Heart left ventricle (tissue), 16 donors: ENCODE measurements at regions not wholly inside any gene's neighbourhood (a gene's known extent, or its start where the extent isn't known, plus 50 kb on each side); places are given as distances from the start of the nearest gene placed in this dataset.

Experiments
- ATAC-seq, 4 donors: fragments of 200-7000 bp; cut with Tn5 transposase; one replicate each; pipeline ENCODE4 v1.9.1; 2020 to 2022; ENCODE audit warnings: moderate library complexity in 4 of 4, mild to moderate bottlenecking in 3 of 4, moderate number of reproducible peaks in 1 of 4
- DNase-seq, 5 donors: peaks; one replicate each; pipeline ENCODE4 v3.0.0-alpha.2; 2020
- H3K27ac ChIP-seq, 12 donors: fragments of 200-600 bp; sonication (generic) in 4 of 12; one replicate each; pipeline versions ENCODE4 v1.5.0 to v1.8.0; 2016 to 2022; ENCODE audit warnings: mild to moderate bottlenecking in 2 of 12
- H3K27me3 ChIP-seq, 9 donors: fragments of 200-600 bp; sonication (generic) in 2 of 9; one replicate each; pipeline versions ENCODE4 v1.5.1 to v1.8.0; 2016 to 2022; ENCODE audit warnings: mild to moderate bottlenecking in 3 of 9
- H3K36me3 ChIP-seq, 9 donors: fragments of 200-600 bp; sonication (generic) in 2 of 9; one replicate each; pipeline versions ENCODE4 v1.5.0 to v1.8.0; 2018 to 2022; ENCODE audit warnings: mild to moderate bottlenecking in 2 of 9
- H3K4me1 ChIP-seq, 12 donors: fragments of 200-600 bp; sonication (generic) in 4 of 12; one replicate each; pipeline versions ENCODE4 v1.5.0 to v1.8.0; 2016 to 2022; ENCODE audit warnings: mild to moderate bottlenecking in 3 of 12
- H3K4me3 ChIP-seq, 12 donors: fragments of 200-600 bp; sonication (generic) in 4 of 12; one replicate each; pipeline versions ENCODE4 v1.5.0 to v1.8.0; 2017 to 2022; ENCODE audit warnings: mild to moderate bottlenecking in 9 of 12, moderate library complexity in 4 of 12
- H3K9me3 ChIP-seq, 12 donors: fragments of 200-600 bp; sonication (generic) in 4 of 12; one replicate each; pipeline versions ENCODE4 v1.5.0 to v1.8.0; 2016 to 2022; ENCODE audit warnings: mild to moderate bottlenecking in 1 of 12
- POLR2A ChIP-seq, 2 donors: fragments of 450-650 bp; IDR thresholded peaks; one replicate each; pipeline ENCODE4 v1.6.1; 2017; ENCODE audit warnings: antibody characterized with exemption in 2 of 2, mild to moderate bottlenecking in 2 of 2, moderate library complexity in 2 of 2
- WGBS, 4 donors: extraction: QIAGEN DNeasy Blood & Tissue Kit in 2 of 4; methylation state at CpG; one replicate each; pipeline versions ENCODE4 v1.1.5 to v1.1.7; 2013 to 2018; 5-methylcytosine and 5-hydroxymethylcytosine counted together
- intact Hi-C, 10 donors: fragments of 100-400 bp; cut with DNase I; formaldehyde crosslinking; loops; one replicate each; pipeline versions ENCODE4 v1.11.1 to v1.14.2; 2022
- TF ChIP-seq, protein P1 (sequence below), 12 donors: fragments of 200-600 bp; sonication (generic) in 4 of 12; IDR thresholded peaks; one replicate each; pipeline versions ENCODE4 v1.5.0 to v1.8.0; 2018 to 2022; ENCODE audit warnings: antibody characterized with exemption in 12 of 12, mild to moderate bottlenecking in 5 of 12
- donor health status: ischemic (EF 13 %, LVEDD 7.1; RV severe dilation, severe dysfunction).
- donor health status: healthy with polysubstance abuse.
- donor health status: DM: no; HTN: yes; CAD: no.
- donor health status: DM: no; HTN: no; CAD: no.
- donor health status: ischemic (EF 25% LVEDD 6.9; RV normal size, moderate dysfunction).
- donor health status: ischemic (EF 25% LVEDD 5.7; RV mildly dilated, moderate dysfunction).
- donor health status: healthy.
- donor health status: DM: yes; HTN: yes; CAD: no.
- donor health status: ischemic (EF 35%, LVEDD 5.7; RV mildly dilated, moderate dysfunction).
- donor health status: nonischemic (EF 11% LVEDD 7.7; RV severe dilation, severe dysfunction).
- donor health status: DM: yes; HTN: yes; CAD: no.
- donor health status: PGD.
- donor health status: ischemic (EF 29% LVEDD 5.4; RV normal size, mild dysfunction).
- donor health status: nonischemic (EF 23%, LVEDD 6.1; RV moderate dilation, normal function).

DNA sequence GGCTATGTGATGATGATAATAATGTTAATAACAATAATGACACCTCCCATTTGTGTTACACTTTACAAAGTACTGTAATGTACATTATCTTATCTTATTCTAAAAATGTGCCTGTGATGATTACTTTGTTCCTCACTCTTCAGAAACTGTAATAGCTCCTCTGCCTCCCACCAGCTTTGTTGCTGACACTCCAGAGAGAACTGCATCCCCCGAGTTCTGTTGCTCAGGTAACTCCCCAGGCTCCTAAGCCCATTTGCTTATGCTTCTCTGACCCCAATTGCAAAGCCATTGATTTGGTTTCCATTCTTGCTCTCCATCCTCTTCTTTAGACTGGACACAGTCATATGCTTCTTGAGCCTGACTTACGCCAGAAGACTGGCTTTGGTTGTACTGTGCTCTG, 319.7 kb downstream of the EPM2A start:
- DNase-seq (no peak), ATAC-seq (no peak)
- Histone ChIP-seq H3K9me3 (no peaks in the 10 kb centered on the region), H3K4me3 (no peak overlapping the region), H3K36me3 (no peaks in the 10 kb centered on the region), H3K27me3 (no peaks in the 10 kb centered on the region), H3K4me1 (no peaks in the 10 kb centered on the region), H3K27ac (no peak overlapping the region)
- intact Hi-C loops: no loop called here
- TF ChIP-seq, protein P1, sequence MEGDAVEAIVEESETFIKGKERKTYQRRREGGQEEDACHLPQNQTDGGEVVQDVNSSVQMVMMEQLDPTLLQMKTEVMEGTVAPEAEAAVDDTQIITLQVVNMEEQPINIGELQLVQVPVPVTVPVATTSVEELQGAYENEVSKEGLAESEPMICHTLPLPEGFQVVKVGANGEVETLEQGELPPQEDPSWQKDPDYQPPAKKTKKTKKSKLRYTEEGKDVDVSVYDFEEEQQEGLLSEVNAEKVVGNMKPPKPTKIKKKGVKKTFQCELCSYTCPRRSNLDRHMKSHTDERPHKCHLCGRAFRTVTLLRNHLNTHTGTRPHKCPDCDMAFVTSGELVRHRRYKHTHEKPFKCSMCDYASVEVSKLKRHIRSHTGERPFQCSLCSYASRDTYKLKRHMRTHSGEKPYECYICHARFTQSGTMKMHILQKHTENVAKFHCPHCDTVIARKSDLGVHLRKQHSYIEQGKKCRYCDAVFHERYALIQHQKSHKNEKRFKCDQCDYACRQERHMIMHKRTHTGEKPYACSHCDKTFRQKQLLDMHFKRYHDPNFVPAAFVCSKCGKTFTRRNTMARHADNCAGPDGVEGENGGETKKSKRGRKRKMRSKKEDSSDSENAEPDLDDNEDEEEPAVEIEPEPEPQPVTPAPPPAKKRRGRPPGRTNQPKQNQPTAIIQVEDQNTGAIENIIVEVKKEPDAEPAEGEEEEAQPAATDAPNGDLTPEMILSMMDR (IDR thresholded peaks at IDR 0.05): no peak
- TF ChIP-seq POLR2A (IDR thresholded peaks at IDR 0.05): no peak
- 64 to 80% (median 69%) methylated on average over 2 of the region's 2 CpGs for WGBS, 4 donors

DNA sequence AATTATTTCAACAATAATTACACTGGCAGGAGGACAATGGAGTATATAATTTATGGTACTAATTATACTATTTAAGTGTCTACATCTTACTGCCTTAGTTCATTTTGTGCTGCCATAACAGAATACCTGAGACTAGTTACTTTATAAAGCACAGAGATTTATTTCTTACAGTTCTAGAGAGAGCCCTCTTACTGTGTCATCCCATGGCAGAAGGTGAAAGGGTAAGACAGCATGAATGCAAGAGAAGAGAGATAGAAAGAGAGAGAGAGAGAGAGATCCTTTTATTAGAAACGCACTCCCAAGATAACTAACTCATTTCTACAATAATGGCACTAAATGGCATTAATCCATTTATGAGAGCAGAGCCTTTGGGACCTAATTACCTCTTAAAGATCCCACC, 314.7 kb downstream of the EPM2A start:
- H3K27me3 ChIP-seq: no peaks in the 10 kb centered on the region
- H3K4me1 ChIP-seq: no peaks in the 10 kb centered on the region
- no peak overlapping the region for H3K27ac ChIP-seq
- ATAC-seq: no peak
- intact Hi-C loops: no loop called here
- no peaks in the 10 kb centered on the region for H3K9me3 ChIP-seq
- H3K4me3 ChIP-seq: no peak overlapping the region
- DNase-seq: no peak
- TF ChIP-seq, protein P1 (IDR thresholded peaks at IDR 0.05): no peak
- TF ChIP-seq POLR2A (IDR thresholded peaks at IDR 0.05): no peak
- 57 to 73% (median 70%) methylated on average over 1 of the region's 1 CpG for WGBS, 4 donors
- no peaks in the 10 kb centered on the region for H3K36me3 ChIP-seq

DNA sequence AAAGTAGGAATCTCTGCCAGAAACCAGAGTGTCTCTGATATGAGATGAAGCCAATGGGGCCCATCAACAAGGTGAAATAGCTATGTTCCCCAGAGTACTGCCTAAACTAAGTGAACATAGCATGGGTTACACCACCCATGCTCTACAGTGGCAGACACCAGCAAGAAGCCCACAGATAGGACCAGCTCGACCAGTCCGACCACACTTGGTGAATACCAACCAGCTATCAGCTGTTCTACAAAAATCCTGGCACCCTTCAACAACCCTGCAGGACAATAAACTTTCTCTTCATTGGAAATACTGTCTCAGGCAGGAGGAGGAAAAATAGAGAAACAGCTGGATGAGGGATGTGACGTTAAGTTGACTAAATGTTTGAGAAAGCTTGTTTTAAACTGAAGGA, 311.4 kb downstream of the EPM2A start:
- Histone ChIP-seq H3K9me3 (no peaks in the 10 kb centered on the region), H3K4me3 (no peak overlapping the region), H3K36me3 (no peaks in the 10 kb centered on the region), H3K27me3 (no peaks in the 10 kb centered on the region), H3K4me1 (no peaks in the 10 kb centered on the region), H3K27ac (no peak overlapping the region)
- DNase-seq (no peak), ATAC-seq (no peak)
- TF ChIP-seq POLR2A (IDR thresholded peaks at IDR 0.05): no peak
- TF ChIP-seq, protein P1 (IDR thresholded peaks at IDR 0.05): no peak
- intact Hi-C loops: no loop called here
- WGBS, 4 donors: 79 to 87% (median 84%) methylated on average over 3 of the region's 3 CpGs

DNA sequence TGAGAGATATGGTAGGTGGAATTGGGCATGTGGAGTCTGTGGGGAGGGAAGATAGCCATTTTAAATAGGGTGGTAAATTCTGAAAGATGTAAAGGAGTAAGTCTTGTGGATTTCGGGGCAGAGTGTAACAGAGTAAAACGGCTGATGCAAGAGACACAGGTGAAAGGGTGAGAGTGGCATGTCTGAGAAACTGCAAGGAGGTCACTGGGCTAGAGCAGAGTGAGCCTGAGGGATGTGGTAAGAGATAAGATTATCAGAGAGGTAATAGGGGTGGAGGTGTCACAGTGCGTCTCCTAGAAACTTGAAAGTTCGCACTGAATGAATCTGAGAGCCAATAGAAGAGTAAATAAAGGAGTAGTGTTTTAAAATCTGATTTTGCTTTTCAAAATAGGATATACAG, 308.1 kb downstream of the EPM2A start:
- WGBS, 4 donors: 64 to 69% (median 66%) methylated on average over 4 of the region's 4 CpGs
- H3K27me3 ChIP-seq: no peaks in the 10 kb centered on the region
- intact Hi-C loops: no loop called here
- no peaks in the 10 kb centered on the region for H3K36me3 ChIP-seq
- H3K4me1 ChIP-seq: no peaks in the 10 kb centered on the region
- TF ChIP-seq POLR2A (IDR thresholded peaks at IDR 0.05): no peak
- TF ChIP-seq, protein P1 (IDR thresholded peaks at IDR 0.05): no peak
- no peaks in the 10 kb centered on the region for H3K9me3 ChIP-seq
- no peak overlapping the region for H3K4me3 ChIP-seq
- ATAC-seq (no peak), DNase-seq (no peak)
- no peak overlapping the region for H3K27ac ChIP-seq
